GM19395 (cell line): ENCODE measurements at regions not wholly inside any gene's neighbourhood (a gene's known extent, or its start where the extent isn't known, plus 50 kb on each side); places are given as distances from the start of the nearest gene placed in this dataset.
A peak's percentile ranks its signal among the peaks of the same experiment; 100 is the strongest.

Source experiments
- ATAC-seq: cut with Tn5 transposase; IDR thresholded peaks from one replicate; pipeline ENCODE4 v1.9.1; 2021; ENCODE audit warnings: mild to moderate bottlenecking, moderate library complexity; ENCODE audit not compliant: unreplicated experiment

GRCh38 chr3:70582803-70583202 is 270.4 kb upstream of the MDFIC2 start:
- ATAC-seq, result no peak

DNA sequence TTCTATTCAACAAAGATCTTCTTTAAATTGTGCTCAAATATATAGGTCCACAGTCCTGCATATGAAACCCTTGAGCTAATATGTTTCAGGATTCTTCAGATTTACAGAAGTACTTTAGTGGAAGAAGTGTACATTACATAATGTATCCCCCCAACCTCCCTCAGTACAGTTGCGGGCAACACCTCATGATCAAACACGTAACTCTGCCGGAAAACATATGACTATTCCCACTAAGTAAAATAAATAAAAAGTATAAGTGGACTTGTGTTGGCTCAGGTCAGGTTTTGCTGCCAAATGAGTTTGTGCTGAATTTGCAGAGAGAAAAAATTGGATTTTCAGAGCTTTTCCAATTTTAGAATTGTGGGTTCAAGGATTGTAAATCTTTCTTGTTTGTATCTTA is 267.6 kb upstream of the MDFIC2 start:
- no peak for ATAC-seq

DNA sequence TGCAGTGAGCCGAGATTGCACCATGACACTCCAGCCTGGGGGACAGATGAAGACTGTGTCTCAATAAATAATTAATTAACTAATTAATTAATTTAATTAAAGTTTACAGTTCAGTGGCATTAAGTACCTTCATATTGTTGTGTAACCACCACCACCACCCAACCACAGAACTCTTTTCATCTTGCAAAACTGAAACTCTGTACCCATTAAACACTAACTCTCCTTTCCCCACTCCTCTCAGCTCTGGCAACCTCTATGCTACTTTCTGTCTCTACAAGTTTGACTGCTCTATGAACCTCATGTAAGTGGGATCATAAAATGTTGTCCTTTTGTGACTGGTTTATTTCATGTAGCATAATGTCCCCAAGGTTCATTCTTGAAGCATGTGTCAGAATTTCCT is 259.3 kb upstream of the MDFIC2 start:
- no peak for ATAC-seq

GRCh38 chr3:70570584-70570983 is 258.1 kb upstream of the MDFIC2 start:
- no peak for ATAC-seq

GRCh38 chr3:70568626-70569025 is 256.2 kb upstream of the MDFIC2 start:
- ATAC-seq, result no peak

DNA sequence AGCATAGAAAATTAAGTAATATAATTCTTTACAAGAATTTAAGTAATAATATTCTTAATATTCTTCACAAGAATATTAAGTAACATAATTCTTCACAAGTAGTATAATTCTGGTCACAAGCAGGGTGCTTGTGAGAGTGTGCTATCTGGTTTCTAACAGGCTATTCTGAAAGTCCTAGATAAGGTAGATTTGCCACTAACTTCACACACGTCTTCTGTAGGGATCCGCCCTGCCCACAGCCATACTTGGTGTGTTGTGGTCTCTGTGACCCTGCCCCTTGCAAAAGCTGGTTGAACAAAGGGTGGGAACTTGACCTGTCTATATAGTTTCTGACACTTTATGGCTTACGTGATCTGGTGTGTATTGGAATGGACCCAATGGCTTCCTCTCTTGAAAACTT is 253.4 kb upstream of the MDFIC2 start:
- no peak for ATAC-seq

DNA sequence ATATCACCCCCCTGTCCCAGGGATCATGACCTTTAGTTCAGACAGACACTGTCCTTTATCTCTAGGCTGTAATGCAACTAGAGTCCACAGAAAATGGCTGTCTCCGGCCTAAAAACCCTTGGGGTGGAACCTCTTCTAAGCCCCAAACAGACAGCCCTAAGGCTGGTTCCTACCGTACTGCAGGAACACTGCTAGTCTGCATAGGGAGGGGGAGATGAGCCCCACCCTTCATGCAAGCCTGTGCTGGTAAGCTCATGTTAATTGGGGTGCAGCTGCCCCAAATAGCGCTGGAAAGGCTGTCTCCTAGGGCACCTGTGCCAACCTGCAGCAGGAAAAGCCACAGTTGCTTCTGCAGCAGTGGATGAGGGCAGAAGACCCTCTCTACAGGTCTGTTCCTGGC is 252.1 kb upstream of the MDFIC2 start:
- ATAC-seq, result no peak

GRCh38 chr3:70561796-70562195 is 249.4 kb upstream of the MDFIC2 start:
- no peak for ATAC-seq

DNA sequence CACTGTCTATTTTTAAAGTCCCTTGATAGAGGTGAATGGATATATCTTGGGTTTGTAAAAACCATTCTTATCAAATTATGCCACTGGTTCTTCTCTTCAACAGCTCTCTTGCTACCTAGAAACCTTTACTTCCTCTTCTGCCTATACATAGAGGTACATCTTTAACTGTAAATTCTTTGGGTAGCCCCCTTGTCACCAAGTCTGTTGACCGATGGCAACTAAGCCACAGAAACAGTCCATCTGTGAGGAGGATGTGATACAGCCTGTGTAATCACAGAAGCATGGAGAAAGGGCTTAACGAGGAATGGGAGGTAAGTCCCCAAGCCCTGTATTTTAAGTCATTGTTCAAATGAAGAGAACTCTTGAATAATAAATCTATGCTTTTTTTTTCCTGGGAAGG is 246.5 kb upstream of the MDFIC2 start:
- ATAC-seq, result no peak

DNA sequence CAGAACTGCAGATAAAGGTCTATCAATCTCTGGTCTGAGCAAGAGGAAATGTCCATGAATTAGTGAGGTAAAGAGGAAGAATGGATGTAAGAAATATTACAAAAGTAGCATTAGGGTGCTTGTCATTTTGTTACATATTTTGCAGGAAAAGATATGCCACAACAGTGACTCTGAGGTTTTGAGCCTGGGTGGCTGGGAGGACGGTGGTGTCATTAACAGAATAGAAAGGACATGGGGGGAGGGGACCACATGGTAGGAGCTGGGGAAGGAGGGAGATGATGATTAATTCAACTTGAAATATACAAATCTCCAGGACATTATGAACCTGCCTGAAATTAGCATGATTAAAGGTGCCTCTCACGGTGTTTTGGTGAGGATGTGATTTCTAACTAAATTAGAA is 245.5 kb upstream of the MDFIC2 start:
- no peak for ATAC-seq

DNA sequence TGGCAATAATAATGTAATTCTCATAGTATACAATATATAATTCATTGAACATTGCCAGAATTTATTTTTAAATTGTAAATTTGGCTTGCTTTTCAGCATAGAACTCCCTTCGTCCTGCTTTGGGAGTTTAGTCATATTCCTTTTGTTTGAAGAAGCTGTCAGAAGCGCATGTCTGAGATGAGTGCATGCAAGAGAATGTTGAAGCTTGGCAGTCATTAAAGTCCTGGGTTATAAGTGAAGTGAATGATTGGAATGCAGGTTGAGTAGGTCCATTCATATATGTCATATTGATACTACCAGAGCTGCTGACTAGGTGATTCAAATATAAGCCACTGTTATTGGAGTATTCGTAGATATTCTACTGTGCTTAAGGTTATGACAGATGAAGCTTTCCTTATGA is 243.6 kb upstream of the MDFIC2 start:
- ATAC-seq, result no peak

- no peak for ATAC-seq
Observed at GRCh38 chr3:70554170-70554569, 241.7 kb upstream of the MDFIC2 start.

DNA sequence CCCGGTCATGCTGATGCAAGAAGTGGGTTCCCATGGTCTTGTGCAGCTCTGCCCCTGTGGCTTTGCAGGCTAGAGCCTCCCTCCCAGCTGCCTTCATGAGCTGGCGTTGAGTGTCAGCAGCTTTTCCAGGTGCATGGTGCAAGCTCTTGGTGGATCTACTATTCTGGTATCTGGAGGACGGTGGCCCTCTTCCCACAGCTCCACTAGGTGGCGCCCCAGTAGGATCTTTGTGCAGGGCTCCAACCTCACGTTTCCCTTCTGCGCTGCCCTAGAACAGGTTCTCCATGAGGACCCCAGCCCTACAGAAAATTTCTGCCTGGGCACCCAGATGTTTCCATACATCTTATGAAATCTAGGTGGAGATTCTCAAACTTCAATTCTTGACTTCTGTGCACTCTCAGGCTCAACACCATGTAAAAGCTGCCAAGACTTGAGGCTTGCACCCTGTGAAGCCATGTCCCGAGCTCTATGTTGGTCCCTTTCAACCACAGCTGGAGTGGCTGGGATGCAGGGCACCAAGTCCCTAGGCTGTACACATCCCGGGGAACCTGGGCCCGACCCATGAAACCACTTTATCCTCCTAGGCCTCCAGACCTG is 238.4 kb upstream of the MDFIC2 start:
- ATAC-seq, result peak; percentile 93

DNA sequence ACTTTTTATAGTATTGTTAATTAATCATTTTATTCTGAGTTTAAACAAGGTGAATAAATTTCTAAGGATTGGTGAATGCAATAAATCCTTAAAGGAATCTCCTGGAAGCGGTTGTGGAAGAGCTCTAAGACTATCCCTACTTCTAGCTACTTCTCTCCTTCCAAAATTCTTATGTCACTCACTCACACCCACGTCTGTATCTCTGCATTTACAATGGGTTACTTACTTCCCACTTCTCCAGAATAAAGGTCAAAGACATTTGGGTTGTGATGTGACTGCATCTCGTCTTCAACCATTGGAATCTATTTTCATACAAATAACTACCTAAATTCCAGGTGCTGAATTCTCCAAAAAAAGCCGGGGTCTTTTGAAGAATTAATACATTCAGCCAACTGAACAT is 234.2 kb upstream of the MDFIC2 start:
- ATAC-seq, result no peak

DNA sequence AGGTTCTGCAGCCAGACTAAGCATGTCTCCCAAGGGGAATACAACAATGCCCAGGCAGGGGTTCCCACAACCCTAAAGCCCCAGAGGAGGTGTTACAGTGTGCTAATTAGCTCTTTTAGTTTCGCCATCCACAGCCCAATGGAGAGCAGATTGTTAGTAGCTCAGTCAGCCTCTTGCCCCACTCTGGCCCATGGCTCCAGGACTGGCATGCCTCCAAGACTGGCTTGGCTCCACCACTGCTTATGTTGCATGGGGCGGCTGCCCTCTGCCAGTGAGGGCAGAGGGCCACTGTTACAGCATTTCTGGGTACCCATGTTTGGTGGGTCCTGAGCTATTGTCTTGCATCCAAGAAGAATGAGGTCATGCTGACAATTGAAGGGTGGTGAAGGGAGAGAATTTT is 231.1 kb upstream of the MDFIC2 start:
- ATAC-seq, result no peak

GRCh38 chr3:70539908-70540307 is 227.5 kb upstream of the MDFIC2 start:
- no peak for ATAC-seq

DNA sequence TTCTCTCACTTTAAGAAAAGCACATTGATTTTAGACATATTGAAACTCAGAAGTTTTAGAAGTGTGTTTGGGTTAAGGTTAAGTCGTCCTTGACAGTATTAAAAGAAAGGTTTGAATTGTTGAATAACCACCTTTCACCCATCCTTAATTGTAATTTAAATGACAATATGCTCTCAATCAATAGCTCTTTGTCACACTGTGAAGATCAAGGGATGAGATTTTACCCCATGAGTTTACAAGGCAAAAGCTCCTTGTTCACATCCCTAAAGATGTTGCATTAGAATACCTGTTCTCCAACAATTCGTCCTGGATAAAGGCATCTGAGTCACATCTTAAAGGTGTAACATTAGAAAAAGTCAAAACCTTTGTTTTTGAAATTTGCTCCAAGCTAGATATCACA is 220.4 kb upstream of the MDFIC2 start:
- no peak for ATAC-seq

DNA sequence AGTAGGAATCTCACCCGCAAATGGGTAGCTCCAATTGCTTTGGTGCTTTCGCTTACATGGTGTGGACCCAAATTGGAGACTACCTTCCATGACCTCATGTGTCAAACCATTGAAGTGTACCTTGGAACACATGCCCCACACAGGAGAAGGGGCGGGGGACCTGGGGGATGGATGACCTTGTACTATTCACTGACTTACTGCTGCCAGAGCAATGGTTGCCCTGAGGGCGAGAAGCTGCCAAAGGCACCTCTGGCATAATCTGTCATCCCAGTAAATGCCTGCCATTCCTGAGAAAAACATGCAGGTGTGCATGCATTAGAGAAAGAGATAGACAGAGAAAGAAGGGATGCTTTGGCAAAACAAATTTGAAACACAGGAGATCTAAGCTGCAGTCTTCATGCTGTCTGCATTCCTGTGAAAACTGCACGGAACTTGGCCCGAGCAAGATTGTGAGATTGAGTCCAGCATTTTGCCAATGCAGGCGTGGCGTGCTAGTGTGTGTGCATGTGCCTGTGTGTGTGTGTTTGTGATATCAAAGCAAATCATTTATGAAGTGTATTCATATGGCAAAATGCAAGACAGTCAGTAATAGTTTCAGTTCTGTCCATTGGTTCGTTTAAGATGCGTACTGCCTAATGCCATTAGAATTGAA is 219.5 kb upstream of the MDFIC2 start:
- ATAC-seq, result no peak

DNA sequence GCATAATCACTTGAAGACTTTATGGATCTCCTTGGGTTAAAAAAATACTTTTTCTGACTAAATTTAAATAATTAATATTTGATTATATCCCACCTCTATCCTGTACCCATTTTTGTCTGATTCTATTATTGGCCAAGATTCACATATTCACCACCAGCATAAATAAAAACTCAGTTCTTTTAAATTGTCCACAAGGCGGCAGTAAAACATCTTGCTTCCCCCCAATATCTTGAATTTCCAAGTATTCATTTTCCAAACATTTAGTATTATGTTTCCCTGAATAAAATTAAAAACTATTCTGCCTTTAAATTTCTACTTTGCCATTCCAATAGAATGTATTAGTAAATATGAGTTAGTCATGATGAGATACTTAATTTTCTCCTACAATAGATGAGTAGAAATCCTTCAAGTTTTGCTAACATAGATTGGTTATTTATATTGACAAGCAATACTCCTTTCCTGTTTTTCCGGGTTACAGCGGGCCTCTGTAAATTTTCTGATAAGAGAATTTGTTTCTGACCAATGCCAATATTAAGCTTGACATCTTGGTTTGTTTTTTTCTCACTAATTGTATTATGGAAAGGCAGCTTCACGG is 218.7 kb upstream of the MDFIC2 start:
- ATAC-seq, result no peak

GRCh38 chr3:70530626-70531025 is 218.2 kb upstream of the MDFIC2 start:
- ATAC-seq, result no peak

DNA sequence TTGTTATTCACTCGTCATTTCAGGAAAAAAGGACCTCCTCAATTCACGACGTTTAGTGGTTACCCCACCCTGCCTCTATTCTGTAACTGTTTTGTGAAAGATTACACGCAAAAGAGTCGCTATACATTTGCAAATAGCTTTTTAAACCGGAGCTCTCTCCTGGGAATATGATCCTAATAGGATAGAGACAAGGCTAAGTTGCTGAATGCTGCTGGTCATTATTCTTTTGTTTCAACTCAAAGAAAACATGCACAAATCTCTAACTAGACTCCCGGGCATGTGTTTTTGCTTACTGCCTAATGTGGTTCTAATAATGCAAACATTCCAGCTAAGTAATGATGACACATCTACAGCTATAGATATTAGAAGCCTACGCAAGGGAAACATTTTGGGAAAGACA is 214.6 kb upstream of the MDFIC2 start:
- no peak for ATAC-seq

GRCh38 chr3:70519913-70520659 is 207.6 kb upstream of the MDFIC2 start:
- ATAC-seq, result no peak
